Fibroblast of villous mesenchyme (primary cell): ENCODE measurements at regions not wholly inside any gene's neighbourhood (a gene's known extent, or its start where the extent isn't known, plus 50 kb on each side); places are given as distances from the start of the nearest gene placed in this dataset.

Experiments
- DNase-seq: peaks from one replicate; pipeline ENCODE4 v3.0.0-alpha.2; 2010; ENCODE audit warnings: low read depth
- H3K4me3 ChIP-seq: 2 replicates; pipeline ENCODE4 v1.5.1; 2011; ENCODE audit warnings: low read depth, mild to moderate bottlenecking, low read length
- TF ChIP-seq, protein P1 (sequence below): IDR thresholded peaks from 2 replicates; pipeline ENCODE4 v1.5.1; 2012; ENCODE audit warnings: low read depth, mild to moderate bottlenecking, low read length; ENCODE audit not compliant: insufficient read depth

- H3K4me3 ChIP-seq: no peak overlapping the region
- TF ChIP-seq, protein P1, sequence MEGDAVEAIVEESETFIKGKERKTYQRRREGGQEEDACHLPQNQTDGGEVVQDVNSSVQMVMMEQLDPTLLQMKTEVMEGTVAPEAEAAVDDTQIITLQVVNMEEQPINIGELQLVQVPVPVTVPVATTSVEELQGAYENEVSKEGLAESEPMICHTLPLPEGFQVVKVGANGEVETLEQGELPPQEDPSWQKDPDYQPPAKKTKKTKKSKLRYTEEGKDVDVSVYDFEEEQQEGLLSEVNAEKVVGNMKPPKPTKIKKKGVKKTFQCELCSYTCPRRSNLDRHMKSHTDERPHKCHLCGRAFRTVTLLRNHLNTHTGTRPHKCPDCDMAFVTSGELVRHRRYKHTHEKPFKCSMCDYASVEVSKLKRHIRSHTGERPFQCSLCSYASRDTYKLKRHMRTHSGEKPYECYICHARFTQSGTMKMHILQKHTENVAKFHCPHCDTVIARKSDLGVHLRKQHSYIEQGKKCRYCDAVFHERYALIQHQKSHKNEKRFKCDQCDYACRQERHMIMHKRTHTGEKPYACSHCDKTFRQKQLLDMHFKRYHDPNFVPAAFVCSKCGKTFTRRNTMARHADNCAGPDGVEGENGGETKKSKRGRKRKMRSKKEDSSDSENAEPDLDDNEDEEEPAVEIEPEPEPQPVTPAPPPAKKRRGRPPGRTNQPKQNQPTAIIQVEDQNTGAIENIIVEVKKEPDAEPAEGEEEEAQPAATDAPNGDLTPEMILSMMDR: no peak
- DNase-seq: no peak
Measured at GRCh38 chr11:35057926-35058668, 80.9 kb upstream of the CD44 start.

DNA sequence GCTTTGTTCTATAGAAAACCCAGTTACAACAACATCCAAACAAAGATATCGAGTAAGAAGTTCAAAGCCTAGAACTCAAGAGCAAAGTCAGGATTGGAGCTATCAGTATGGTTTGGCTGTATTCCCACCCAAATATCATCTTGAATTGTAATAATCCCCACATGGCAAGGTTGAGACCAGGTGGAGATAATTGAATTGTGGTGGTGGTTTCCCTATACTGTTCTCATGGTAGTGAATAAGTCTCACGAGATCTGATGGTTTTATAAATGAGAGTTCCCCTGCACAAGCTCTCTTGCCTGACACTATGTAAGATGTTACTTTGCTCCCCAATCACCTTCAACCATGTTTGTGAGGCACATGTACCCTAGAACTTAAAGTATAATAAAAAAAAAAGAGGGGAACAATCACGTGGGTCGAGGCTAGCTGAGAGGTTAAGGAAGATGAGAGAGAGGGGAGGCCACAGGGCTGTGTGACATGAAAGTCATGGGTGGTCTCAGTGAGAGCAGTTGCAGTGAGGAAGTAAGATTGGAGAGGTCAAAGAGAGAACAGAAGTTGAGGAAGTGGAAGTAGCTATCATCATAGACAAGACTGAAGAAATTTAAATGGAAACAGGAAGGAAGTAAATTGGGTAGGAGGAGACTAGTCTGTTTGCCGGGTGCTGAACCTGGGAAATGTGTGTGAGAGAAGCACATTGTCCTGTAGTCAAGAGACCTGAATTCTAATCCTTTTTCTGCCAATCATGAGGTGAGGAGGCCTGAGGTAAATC lies 80.1 kb upstream of the CD44 start:
- TF ChIP-seq, protein P1: no peak
- no peak for DNase-seq

DNA sequence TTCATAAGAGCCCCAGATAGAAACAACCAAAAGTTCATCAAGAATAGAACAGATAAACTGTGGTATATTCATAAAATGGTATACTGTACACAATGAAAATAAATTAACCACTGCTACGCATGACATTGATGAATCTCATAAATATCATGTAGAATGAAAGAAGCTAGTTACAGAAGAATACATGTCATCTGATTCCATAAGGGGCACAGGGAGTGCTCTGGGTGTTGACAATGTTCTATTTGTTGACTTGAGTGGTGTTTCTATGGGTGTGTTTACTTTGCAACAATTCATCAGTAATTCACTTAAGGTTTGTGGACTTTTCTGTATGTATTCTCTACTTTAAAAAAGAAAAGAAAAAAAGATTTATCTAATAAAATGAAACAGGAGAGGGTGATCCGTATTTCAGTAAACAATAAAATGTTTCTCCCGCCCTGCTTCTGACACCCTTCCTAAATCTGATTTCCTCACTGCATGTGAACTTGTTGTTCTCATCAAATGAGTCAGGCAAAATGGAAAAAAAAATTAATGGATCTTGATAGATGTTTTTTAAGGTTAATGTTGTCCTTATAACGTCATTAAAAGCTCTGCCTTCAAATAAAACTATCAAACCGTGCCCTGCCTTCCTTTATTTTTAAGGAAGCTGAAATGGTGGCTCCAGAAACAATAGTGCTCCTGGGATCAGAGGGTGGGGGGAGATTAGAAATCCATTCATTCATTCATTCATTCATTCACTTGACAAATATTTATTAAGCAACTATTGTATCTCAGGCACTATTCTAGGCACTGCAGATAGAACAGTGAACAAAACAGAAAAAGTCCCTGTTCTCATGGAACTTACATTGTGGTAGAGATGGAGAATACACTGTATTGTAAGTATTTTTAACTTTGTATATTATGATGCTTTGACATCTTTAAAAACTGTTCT lies 77.2 kb upstream of the CD44 start:
- H3K4me3 ChIP-seq: no peak overlapping the region
- TF ChIP-seq, protein P1: no peak
- DNase-seq: peak; percentile 52

More for the DNA sequence above, 80.1 kb upstream of the CD44 start:
- no peak overlapping the region for H3K4me3 ChIP-seq

DNA sequence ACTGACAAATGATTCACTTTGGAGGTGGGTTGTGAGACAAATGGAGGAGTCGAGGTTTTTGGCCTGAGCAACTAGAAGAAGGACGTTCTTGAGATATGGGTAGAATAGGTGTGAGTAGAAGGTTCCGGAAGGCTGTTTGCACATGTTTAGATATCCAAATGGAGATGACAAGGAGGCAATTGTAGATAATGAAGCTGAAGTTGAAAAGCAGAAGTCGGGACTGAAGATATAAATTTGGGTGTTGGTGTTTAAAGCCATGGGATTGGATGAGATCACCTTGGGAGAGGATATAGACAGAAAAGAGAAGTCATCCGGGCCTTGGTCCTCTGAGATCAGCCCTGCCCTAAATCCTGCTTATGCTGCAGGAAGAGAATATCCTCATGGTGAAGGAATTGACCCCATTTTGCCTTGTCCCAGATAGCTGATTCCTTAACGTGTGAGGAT lies 75.5 kb upstream of the CD44 start:
- TF ChIP-seq, protein P1: no peak

GRCh38 chr11:35064114-35064800 lies 74.7 kb upstream of the CD44 start:
- TF ChIP-seq, protein P1: no peak
- peak; percentile 54 for DNase-seq
- no peak overlapping the region for H3K4me3 ChIP-seq

More for the DNA sequence above, 75.5 kb upstream of the CD44 start:
- no peak for DNase-seq
- no peak overlapping the region for H3K4me3 ChIP-seq

- TF ChIP-seq, protein P1: no peak
- H3K4me3 ChIP-seq: no peak overlapping the region
- DNase-seq: peak; percentile 82
Measured at GRCh38 chr11:35065566-35065965, 73.4 kb upstream of the CD44 start.
